ENCODE measurements at regions not wholly inside any gene's neighbourhood (a gene's known extent, or its start where the extent isn't known, plus 50 kb on each side); places are given as distances from the start of the nearest gene placed in this dataset.

DNA sequence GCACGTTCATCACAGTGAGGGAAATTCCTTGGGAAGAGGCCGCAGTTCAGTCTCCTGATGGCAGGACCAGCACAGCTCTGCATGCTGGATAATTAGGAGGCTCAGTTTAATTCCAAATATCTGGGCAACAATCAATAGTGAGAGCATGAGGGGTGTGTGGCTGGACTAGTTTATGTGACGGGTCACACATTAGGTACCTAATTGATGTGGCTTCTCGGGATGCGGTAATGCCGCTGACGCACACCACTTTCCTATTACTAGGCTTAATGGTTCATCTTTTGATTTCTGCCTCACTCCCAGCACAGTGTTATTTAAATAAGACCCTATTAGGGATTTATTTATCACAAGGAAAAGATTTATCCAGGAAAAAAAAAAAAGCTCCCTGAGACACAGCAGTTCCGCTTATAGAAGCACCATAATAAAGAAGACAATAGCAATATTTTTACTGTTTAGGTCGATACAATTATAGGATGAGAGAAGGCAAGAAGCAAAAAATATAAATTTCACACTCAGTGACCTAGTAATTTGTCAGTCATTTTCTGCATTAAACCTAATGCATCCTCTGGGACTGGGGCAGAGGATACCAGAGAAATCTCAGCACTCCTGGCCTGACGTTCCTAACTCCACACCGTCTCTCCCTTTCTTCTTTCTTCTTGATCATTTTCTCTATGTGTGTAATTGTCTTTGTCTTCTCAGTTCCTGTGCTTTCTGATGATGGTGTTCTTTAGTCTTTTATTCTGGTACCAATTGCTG is 264.7 kb upstream of the SLC14A2 start:
- no peaks in the 10 kb centered on the region for H3K4me1 Mint-ChIP-seq

DNA sequence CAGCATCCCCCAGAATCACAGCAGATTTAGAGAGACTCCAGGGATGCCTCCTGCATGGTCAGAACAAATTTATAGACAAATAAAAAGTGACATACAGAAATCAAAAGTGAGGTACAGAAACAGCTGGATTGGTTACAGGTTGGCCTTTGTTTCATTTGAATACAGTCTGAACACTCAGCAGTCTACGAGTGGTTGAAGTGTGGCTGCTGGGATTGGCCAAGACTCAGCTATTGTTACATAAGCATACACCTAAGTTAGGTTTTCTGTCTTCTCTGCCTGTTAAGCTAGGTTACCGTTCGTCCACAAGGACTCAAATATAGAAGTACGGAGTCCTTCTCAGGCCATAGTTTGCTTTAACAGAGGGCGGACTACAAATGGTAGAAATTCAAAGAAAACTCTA is 262.4 kb upstream of the SLC14A2 start:
- TF ChIP-seq, protein P1, sequence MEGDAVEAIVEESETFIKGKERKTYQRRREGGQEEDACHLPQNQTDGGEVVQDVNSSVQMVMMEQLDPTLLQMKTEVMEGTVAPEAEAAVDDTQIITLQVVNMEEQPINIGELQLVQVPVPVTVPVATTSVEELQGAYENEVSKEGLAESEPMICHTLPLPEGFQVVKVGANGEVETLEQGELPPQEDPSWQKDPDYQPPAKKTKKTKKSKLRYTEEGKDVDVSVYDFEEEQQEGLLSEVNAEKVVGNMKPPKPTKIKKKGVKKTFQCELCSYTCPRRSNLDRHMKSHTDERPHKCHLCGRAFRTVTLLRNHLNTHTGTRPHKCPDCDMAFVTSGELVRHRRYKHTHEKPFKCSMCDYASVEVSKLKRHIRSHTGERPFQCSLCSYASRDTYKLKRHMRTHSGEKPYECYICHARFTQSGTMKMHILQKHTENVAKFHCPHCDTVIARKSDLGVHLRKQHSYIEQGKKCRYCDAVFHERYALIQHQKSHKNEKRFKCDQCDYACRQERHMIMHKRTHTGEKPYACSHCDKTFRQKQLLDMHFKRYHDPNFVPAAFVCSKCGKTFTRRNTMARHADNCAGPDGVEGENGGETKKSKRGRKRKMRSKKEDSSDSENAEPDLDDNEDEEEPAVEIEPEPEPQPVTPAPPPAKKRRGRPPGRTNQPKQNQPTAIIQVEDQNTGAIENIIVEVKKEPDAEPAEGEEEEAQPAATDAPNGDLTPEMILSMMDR (IDR thresholded peaks at IDR 0.05) = no peak
- no CpG with 5 or more reads among the region's 5 CpGs for WGBS (ENCODE audit: insufficient coverage)
- Histone ChIP-seq H3K9ac (ENCODE audit: insufficient read depth, low read length, poor library complexity, severe bottlenecking) (no peak overlapping the region), H3K36me3 (replicated peaks in 1 of 2; ENCODE audit: control insufficient read depth in 1 of 2, insufficient read depth in 2 of 2, low read length in 2 of 2) (no peaks in the 10 kb centered on the region), H4K20me1 (ENCODE audit: insufficient read depth, low read length) (no peaks in the 10 kb centered on the region), H3K4me2 (replicated peaks; ENCODE audit: extremely low read depth, low read length, poor library complexity, severe bottlenecking) (no peak overlapping the region), H3K79me2 (ENCODE audit: insufficient read depth, low read length) (no peaks in the 10 kb centered on the region), H3K4me1 (ENCODE audit: control insufficient read depth in 1 of 2, insufficient read depth in 2 of 2, low read length in 2 of 2) (no peaks in the 10 kb centered on the region), H3K27ac (ENCODE audit: low read depth in 1 of 2, low read length in 2 of 2) (no peak overlapping the region), H3K9me3 (replicated peaks in 1 of 2; ENCODE audit: control insufficient read depth in 1 of 2, insufficient read depth in 1 of 2, low read length in 2 of 2) (no peaks in the 10 kb centered on the region), H3K27me3 (ENCODE audit: control insufficient read depth in 2 of 2, insufficient read depth in 2 of 2, low read length in 2 of 2) (no peaks in the 10 kb centered on the region), H2AFZ (ENCODE audit: insufficient read depth, low read depth, low read length, poor library complexity, severe bottlenecking) (no peak overlapping the region), H3K4me3 (replicated peaks in 1 of 3; ENCODE audit: low read depth in 2 of 3, low read length in 3 of 3) (no peak overlapping the region)
- Mint-ChIP-seq H3K27ac (no peak overlapping the region), H3K36me3 (no peaks in the 10 kb centered on the region), H3K4me1 (no peaks in the 10 kb centered on the region), H3K27me3 (ENCODE audit: low read depth in 3 of 3) (peaks cover 0 to 6% (median 1%) of the 10 kb centered on the region in 3 donors), H3K9me3 (peaks cover 0 to 4% (median 0%) of the 10 kb centered on the region in 7 donors), H3K4me3 (no peak overlapping the region)
- no peak for DNase-seq
- intact Hi-C loops (cut with micrococcal nuclease) = no loop called here

More for the DNA sequence above, 264.7 kb upstream of the SLC14A2 start:
- no CpG with 5 or more reads among the region's 11 CpGs for WGBS (ENCODE audit: insufficient coverage)
- Mint-ChIP-seq H3K27ac (no peak overlapping the region), H3K4me3 (no peak overlapping the region), H3K9me3 (peaks cover 0 to 4% (median 0%) of the 10 kb centered on the region in 7 donors), H3K36me3 (no peaks in the 10 kb centered on the region), H3K27me3 (ENCODE audit: low read depth in 3 of 3) (peaks cover 0 to 6% (median 3%) of the 10 kb centered on the region in 3 donors)
- intact Hi-C loops (cut with micrococcal nuclease) = no loop called here
- no peak overlapping the region for H3K27ac ChIP-seq (ENCODE audit: low read depth in 1 of 2, low read length in 2 of 2)
- H3K4me1 ChIP-seq (ENCODE audit: control insufficient read depth in 1 of 2, insufficient read depth in 2 of 2, low read length in 2 of 2) = no peaks in the 10 kb centered on the region
- no peak overlapping the region for H3K4me3 ChIP-seq (replicated peaks in 1 of 3; ENCODE audit: low read depth in 2 of 3, low read length in 3 of 3)
- H3K9me3 ChIP-seq (replicated peaks in 1 of 2; ENCODE audit: control insufficient read depth in 1 of 2, insufficient read depth in 1 of 2, low read length in 2 of 2) = no peaks in the 10 kb centered on the region
- no peaks in the 10 kb centered on the region for H3K79me2 ChIP-seq (ENCODE audit: insufficient read depth, low read length)
- no peak overlapping the region for H3K4me2 ChIP-seq (replicated peaks; ENCODE audit: extremely low read depth, low read length, poor library complexity, severe bottlenecking)
- H3K9ac ChIP-seq (ENCODE audit: insufficient read depth, low read length, poor library complexity, severe bottlenecking) = no peak overlapping the region
- DNase-seq = no peak
- H4K20me1 ChIP-seq (ENCODE audit: insufficient read depth, low read length) = no peaks in the 10 kb centered on the region
- H3K27me3 ChIP-seq (ENCODE audit: control insufficient read depth in 2 of 2, insufficient read depth in 2 of 2, low read length in 2 of 2) = no peaks in the 10 kb centered on the region
- TF ChIP-seq, protein P1 (IDR thresholded peaks at IDR 0.05) = no peak
- H2AFZ ChIP-seq (ENCODE audit: insufficient read depth, low read depth, low read length, poor library complexity, severe bottlenecking) = no peak overlapping the region
- H3K36me3 ChIP-seq (replicated peaks in 1 of 2; ENCODE audit: control insufficient read depth in 1 of 2, insufficient read depth in 2 of 2, low read length in 2 of 2) = no peaks in the 10 kb centered on the region
